Right lobe of liver (tissue), 6 donors: ENCODE measurements at regions not wholly inside any gene's neighbourhood (a gene's known extent, or its start where the extent isn't known, plus 50 kb on each side); places are given as distances from the start of the nearest gene placed in this dataset.

Source experiments
- ATAC-seq, 4 donors: fragments of 200-7000 bp; cut with Tn5 transposase; one replicate each; pipeline ENCODE4 v1.9.1; 2020; ENCODE audit warnings: mild to moderate bottlenecking in 4 of 4, moderate library complexity in 4 of 4
- DNase-seq, 3 donors: peaks; one replicate each; pipeline ENCODE4 v3.0.0-alpha.2; 2020
- H3K27ac ChIP-seq, 3 donors: fragments of 200-600 bp; one replicate each; pipeline ENCODE4 v1.8.0; 2022
- H3K27me3 ChIP-seq, 2 donors: fragments of 200-600 bp; one replicate each; pipeline ENCODE4 v1.8.0; 2022
- H3K36me3 ChIP-seq, 4 donors: fragments of 200-600 bp; sonication (generic) in 1 of 4; one replicate each; pipeline versions ENCODE4 v1.5.1 to v1.8.0; 2017 to 2022; ENCODE audit warnings: control low read depth in 1 of 4
- H3K4me1 ChIP-seq, 4 donors: fragments of 200-600 bp; sonication (generic) in 1 of 4; one replicate each; pipeline versions ENCODE4 v1.5.1 to v1.8.0; 2017 to 2022; ENCODE audit warnings: control low read depth in 1 of 4
- H3K4me3 ChIP-seq, 3 donors: fragments of 200-600 bp; one replicate each; pipeline ENCODE4 v1.8.0; 2022
- H3K9me3 ChIP-seq, 4 donors: fragments of 200-600 bp; sonication (generic) in 1 of 4; one replicate each; pipeline versions ENCODE4 v1.5.1 to v1.8.0; 2017 to 2022; ENCODE audit warnings: control low read depth in 1 of 4
- POLR2A ChIP-seq: fragments of 450-650 bp; IDR thresholded peaks from one replicate; pipeline ENCODE4 v1.6.1; 2017; ENCODE audit warnings: antibody characterized with exemption, mild to moderate bottlenecking
- WGBS: methylation state at CpG from one replicate; pipeline ENCODE4 v1.1.6; 2018; ENCODE audit warnings: low coverage, low lambda C conversion rate; ENCODE audit not compliant: insufficient coverage; ENCODE audit errors: missing lambda C conversion rate; 5-methylcytosine and 5-hydroxymethylcytosine counted together
- intact Hi-C, 2 donors: fragments of 100-400 bp; cut with DNase I; formaldehyde crosslinking; loops; one replicate each; pipeline versions ENCODE4 v1.11.2 to v1.14.1; 2022
- TF ChIP-seq, protein P1 (sequence below), 4 donors: fragments of 200-600 bp in 3 of 4; fragments of 450-650 bp in 1 of 4; IDR thresholded peaks; one replicate each; pipeline versions ENCODE4 v1.5.1 to v1.8.0; 2016 to 2022; ENCODE audit warnings: antibody characterized with exemption in 4 of 4, mild to moderate bottlenecking in 2 of 4
- donor health status: DM: no; HTN: yes; CAD: no.
- donor health status: DM: no; HTN: no; CAD: no.
- donor health status: DM: no; HTN: no; CAD: no.
- donor health status: DM: no; HTN: yes; CAD: no.
- donor health status: DM: no; HTN: yes; CAD: no.

DNA sequence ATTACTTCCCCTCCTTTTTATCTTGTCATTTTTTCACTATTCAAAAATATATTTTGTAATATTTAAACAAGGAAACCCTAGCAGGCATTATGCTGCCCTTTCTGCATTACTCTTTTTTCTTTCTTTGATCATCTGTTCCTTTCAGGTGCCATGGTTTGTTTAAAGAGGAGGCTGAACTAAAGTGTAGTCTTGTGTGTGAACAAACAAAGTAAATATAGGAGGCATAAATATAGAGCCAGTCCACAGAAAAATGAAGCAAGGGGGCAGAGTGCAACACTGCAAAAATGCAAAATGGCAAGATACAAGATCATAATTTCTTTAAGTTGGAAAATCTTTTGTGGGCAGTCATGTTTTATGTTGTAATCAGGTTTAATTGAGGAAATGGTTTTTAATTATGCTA is 947.3 kb upstream of the COX7C start:
- H3K4me1 ChIP-seq: no peaks in the 10 kb centered on the region
- intact Hi-C loops: no loop called here
- H3K9me3 ChIP-seq: no peaks in the 10 kb centered on the region
- H3K4me3 ChIP-seq: no peak overlapping the region
- ATAC-seq (peak in 3 of 4 donors; percentile 34 to 81 (median 55)), DNase-seq (no peak)
- H3K27ac ChIP-seq: no peak overlapping the region
- TF ChIP-seq, protein P1, sequence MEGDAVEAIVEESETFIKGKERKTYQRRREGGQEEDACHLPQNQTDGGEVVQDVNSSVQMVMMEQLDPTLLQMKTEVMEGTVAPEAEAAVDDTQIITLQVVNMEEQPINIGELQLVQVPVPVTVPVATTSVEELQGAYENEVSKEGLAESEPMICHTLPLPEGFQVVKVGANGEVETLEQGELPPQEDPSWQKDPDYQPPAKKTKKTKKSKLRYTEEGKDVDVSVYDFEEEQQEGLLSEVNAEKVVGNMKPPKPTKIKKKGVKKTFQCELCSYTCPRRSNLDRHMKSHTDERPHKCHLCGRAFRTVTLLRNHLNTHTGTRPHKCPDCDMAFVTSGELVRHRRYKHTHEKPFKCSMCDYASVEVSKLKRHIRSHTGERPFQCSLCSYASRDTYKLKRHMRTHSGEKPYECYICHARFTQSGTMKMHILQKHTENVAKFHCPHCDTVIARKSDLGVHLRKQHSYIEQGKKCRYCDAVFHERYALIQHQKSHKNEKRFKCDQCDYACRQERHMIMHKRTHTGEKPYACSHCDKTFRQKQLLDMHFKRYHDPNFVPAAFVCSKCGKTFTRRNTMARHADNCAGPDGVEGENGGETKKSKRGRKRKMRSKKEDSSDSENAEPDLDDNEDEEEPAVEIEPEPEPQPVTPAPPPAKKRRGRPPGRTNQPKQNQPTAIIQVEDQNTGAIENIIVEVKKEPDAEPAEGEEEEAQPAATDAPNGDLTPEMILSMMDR (IDR thresholded peaks at IDR 0.05): no peak
- no peak for TF ChIP-seq POLR2A
- no peaks in the 10 kb centered on the region for H3K36me3 ChIP-seq
- H3K27me3 ChIP-seq: no peaks in the 10 kb centered on the region

DNA sequence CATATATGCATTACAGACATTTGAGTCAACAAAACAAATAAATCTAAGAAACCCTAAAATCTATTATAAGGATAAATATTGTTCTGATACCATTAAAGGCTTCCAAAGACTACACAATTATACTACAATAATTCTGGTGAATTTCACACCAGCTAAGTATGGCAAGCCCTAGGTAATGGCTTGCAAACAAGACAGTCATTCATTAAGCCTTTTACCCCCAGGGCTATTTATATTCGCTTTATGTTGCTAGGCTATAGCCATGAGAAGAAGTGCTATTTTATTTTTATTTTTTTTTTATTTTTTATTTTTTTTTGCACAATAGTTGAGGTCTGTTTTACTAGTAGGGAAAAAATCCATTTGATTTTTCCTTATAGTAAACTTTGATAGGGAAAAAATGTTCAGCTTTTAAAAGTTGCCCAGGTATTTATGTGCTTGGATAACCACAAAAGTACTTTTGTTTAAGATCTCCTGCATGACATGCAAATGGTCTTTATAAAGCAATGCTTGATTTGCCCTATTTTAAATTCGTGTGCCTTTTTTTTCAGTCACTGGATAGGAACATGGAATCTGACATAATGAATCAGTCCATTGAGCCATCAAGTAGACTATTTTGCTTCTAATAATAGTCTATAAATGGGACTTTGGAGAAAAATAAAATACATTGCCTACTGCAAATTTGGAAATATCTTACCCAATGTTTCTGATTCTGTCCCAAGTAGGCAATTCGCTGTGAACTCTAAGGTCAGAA is 946.3 kb upstream of the COX7C start:
- Histone ChIP-seq H3K4me3 (no peak overlapping the region), H3K9me3 (no peaks in the 10 kb centered on the region), H3K27ac (no peak overlapping the region), H3K36me3 (no peaks in the 10 kb centered on the region), H3K27me3 (no peaks in the 10 kb centered on the region), H3K4me1 (no peaks in the 10 kb centered on the region)
- DNase-seq (no peak), ATAC-seq (no peak)
- intact Hi-C loops: no loop called here
- TF ChIP-seq, protein P1 (IDR thresholded peaks at IDR 0.05): no peak
- TF ChIP-seq POLR2A: no peak
- 79% methylated on average over 3 of the region's 3 CpGs for WGBS

DNA sequence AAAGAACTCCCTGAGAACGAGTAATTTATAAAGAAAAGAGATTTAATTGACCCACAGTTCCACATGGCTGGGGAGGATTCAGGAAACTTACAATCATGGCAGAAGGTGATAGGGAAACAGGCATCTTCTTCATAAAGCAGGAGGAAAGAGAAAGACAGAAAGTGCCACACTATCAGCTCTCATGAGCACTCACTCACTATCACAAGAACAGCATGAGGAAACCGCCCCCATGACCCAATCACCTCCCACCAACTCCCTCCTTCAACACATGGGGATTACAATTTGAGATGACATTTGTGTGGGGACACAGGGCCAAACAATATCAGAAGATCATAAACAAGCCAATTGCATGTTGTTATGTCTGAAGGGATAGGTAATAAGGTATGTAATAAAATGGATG is 935.9 kb upstream of the COX7C start:
- no peak overlapping the region for H3K27ac ChIP-seq
- H3K4me1 ChIP-seq: no peaks in the 10 kb centered on the region
- H3K36me3 ChIP-seq: no peaks in the 10 kb centered on the region
- H3K27me3 ChIP-seq: no peaks in the 10 kb centered on the region
- no peak for TF ChIP-seq POLR2A
- no peak for ATAC-seq
- no peaks in the 10 kb centered on the region for H3K9me3 ChIP-seq
- 49% methylated on average over 2 of the region's 2 CpGs for WGBS
- intact Hi-C loops: no loop called here
- no peak overlapping the region for H3K4me3 ChIP-seq
- DNase-seq: no peak

DNA sequence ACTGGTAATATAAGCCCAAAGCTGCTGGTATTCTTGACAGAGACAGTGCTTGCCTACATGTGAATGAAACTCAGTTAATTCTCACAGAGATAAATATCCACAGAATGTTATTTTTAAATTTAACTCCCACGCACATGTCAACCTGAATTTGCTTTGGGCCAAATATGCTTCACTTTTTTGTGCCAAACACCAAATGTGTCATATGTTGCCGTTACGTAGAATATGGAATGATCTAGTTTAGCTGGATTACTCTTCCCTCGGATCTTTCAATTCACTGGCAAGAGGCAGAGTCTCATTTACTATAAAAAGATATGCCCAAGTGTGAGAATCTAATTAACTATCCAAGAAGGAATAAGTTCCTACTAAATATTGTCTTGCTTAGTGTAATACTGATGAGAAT is 933.4 kb upstream of the COX7C start:
- intact Hi-C loops: no loop called here
- Histone ChIP-seq H3K4me3 (no peak overlapping the region), H3K4me1 (no peaks in the 10 kb centered on the region), H3K9me3 (no peaks in the 10 kb centered on the region), H3K27me3 (no peaks in the 10 kb centered on the region), H3K27ac (no peak overlapping the region), H3K36me3 (no peaks in the 10 kb centered on the region)
- ATAC-seq (no peak), DNase-seq (no peak)
- 64% methylated on average over 4 of the region's 4 CpGs for WGBS
- TF ChIP-seq, protein P1 (IDR thresholded peaks at IDR 0.05): no peak

DNA sequence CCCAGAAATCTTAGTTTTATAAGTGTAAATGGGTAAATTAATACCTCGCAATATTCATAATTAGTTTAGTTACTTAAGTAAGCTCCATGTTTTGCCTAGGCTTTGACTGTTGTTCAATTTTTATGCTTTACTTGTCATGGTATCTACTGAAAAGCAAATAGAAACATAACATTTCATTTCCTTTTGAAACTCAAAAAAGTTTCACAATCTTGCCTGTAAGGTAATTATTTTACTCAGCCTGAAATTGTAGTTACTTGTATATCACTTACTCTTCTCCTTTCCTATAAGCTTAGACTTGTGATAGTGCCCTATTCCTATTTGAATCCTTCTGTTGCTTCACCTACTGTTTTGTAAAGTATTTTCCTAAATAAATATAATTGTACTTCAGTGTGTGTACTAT is 914.4 kb upstream of the COX7C start:
- TF ChIP-seq POLR2A: no peak
- TF ChIP-seq, protein P1 (IDR thresholded peaks at IDR 0.05): no peak
- no peaks in the 10 kb centered on the region for H3K4me1 ChIP-seq
- ATAC-seq (no peak), DNase-seq (no peak)
- WGBS: 88% methylated on average over 1 of the region's 1 CpG
- H3K36me3 ChIP-seq: no peaks in the 10 kb centered on the region
- peaks cover 0 to 2% (median 0%) of the 10 kb centered on the region in 4 donors for H3K9me3 ChIP-seq
- intact Hi-C loops: no loop called here
- H3K4me3 ChIP-seq: no peak overlapping the region
- no peaks in the 10 kb centered on the region for H3K27me3 ChIP-seq
- H3K27ac ChIP-seq: no peak overlapping the region
